Stimulated activated CD8-positive, alpha-beta memory T cell treated with anti-CD3 and anti-CD28 coated beads, Interleukin-7, amount 100 ng/mL, for 1 hour (primary cell): ENCODE measurements at regions not wholly inside any gene's neighbourhood (a gene's known extent, or its start where the extent isn't known, plus 50 kb on each side); places are given as distances from the start of the nearest gene placed in this dataset.

Source experiments
- DNase-seq, 2 donors: peaks; one replicate each; pipeline ENCODE4 v3.0.0-alpha.2; 2020; ENCODE audit warnings: low read depth in 2 of 2

GRCh38 chr6:132868057-132868456, 53.7 kb downstream of the RPS12 start:
- DNase-seq = no peak

DNA sequence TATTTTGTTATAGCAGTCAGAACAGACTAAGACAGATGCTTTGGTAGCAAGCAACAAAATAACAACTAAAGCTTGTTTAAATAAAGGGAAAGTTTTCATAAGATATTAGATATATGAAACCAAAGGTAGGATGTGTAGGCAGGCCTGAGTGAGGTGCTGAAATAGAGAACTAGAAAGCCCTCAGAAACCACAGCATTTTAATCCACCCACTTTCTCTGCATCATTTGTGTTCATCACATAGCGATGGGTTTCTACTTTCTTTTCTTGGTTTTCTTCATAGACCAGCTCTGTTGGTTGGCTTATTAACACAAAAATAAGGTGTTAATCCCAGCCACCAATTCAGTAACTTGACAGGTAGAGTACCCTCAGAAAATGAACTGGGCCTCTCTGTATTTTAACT, 58.6 kb downstream of the RPS12 start:
- DNase-seq = no peak

DNA sequence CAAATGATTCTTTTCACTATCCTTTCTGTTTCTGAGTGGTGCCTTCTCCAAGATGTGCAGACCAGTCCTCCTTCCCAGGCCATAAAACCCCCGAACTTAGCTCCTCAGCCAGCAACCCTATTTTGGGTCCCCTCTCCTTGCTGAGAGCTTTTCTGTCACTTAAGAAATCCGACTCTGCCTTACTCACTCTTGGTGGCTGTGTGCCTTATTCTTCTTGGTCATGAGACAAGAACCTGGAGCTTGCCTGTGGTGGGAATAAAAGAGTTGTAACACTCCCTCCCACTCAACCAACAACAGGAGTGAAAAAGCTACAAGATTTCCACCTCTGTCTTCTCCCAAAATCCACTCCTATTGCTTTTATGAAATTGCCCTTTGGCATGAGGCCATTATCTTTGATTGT, 62.6 kb downstream of the RPS12 start:
- no peak for DNase-seq

GRCh38 chr6:132887204-132887603, 72.8 kb downstream of the RPS12 start:
- no peak for DNase-seq

DNA sequence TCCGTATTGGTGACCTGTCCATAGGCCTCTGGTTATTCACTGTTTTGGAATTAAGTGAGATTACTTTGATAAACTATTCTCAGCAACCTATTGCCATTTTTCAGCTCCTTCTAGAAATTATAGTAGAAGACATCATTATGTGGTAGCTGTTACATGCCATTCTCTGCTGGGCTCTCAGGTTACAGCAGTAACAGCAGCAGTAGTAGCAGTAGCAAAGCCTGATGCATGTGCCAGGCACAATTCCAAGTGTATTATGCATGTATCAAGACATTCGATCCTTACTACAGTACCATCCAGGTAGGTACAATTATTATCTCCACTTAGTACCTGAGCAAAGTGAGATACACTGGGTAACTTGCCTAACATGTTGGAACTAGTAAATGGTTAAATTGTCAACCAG, 74.3 kb downstream of the RPS12 start:
- no peak for DNase-seq

- DNase-seq = no peak
These were observed 78.8 kb downstream of the RPS12 start for GRCh38 chr6:132892929-132893771.

DNA sequence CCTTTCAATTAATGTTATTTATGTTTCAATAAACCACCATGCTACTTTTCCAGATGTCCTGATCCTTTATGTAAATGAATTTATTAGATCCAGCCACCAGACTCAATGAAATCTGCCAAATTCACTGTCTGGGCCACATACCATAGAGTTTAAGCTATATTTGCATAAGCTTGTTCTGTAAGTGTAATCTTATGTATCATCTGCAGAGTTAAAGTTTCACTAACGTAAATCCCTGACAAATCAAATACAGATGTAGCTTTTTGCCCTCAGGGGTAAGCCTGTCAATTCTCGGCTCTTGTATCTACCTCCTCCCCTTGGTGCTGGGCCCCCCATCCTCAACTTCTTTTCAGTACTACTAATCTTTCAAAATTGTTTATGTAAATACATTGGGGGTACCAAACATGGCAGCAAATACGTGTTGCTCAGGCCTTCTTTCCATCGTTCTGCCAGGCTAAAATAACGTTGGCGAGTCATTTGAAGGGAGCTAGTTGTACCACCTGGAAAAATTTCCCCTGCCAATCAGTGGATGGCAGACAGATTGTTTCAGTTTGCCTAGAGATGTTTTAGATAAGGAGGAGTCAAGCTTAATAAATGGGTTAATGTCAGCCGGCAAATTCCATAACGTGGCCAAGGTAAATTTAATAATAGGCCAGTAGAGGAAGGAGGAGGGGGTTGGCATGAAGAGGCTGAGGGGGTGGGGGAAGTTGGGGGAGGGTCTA, 79.6 kb downstream of the RPS12 start:
- DNase-seq = no peak

- DNase-seq = no peak
These were observed 84.0 kb downstream of the RPS12 start for GRCh38 chr6:132898376-132898775.

- DNase-seq = no peak
These were observed 86.5 kb downstream of the RPS12 start for GRCh38 chr6:132900849-132901248.

DNA sequence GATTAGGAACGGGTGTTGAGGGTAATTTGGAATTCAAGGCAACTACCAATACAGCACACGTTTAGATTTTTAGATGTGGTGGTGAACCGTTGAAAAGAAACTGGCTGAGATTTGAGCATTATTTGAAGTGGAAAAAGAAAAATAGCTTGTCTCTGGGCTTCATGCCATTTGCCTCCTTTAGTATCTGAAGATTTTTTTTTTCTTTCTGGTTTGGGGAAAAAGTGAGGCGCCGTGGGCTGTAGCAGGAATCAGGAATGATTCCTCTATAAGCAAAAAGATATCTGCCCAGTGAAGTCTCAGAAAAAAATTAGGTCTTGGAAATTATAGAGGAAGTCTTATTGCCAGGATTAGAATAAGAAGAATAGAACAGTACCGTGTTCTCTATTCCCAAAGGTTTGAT, 88.5 kb downstream of the RPS12 start:
- no peak for DNase-seq

- no peak for DNase-seq
These were observed 92.9 kb downstream of the RPS12 start for GRCh38 chr6:132907231-132907630.

GRCh38 chr6:132907914-132908313, 93.5 kb downstream of the RPS12 start:
- DNase-seq = no peak

DNA sequence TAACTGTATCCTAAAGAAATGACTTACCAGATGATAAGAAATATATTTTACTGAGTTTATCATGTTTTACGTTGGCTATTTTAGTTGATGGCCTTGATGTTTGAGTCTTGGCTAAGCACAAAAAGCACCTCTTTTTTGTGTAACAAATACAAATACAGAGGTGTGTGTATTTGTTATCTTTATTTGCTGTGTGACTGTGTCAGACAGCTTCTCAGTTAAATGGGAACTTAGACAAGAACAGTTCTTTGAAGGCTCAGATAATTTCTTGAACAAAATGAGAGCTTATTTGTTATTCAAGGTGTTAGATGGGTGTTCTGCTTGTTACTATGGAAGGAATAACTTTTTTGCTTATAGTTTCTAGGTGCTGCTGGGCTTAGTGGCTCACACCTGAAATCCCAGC, 95.4 kb downstream of the RPS12 start:
- DNase-seq = no peak

- no peak for DNase-seq
These were observed 96.4 kb downstream of the RPS12 start for GRCh38 chr6:132910759-132911158.

GRCh38 chr6:132919045-132919860, 104.9 kb downstream of the RPS12 start:
- DNase-seq = no peak

DNA sequence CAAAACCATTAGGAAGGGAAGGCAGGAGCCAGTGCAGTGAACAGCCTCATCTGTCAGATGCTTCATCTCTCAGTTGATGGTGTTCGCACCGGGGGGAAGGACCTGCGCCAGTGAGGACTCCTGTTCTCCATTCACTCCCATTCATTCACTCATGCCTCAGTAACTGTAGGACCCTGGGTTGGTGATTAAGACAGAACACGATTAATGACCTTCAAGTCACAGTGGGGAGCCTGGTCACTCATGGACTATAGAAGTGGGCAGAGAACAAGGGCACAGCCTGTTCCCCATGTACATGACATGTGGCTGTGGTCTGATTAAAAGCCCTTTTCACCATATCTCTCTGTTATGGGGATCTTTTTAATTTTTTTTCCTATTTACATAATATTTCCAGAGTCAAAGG, 113.3 kb downstream of the RPS12 start:
- no peak for DNase-seq

DNA sequence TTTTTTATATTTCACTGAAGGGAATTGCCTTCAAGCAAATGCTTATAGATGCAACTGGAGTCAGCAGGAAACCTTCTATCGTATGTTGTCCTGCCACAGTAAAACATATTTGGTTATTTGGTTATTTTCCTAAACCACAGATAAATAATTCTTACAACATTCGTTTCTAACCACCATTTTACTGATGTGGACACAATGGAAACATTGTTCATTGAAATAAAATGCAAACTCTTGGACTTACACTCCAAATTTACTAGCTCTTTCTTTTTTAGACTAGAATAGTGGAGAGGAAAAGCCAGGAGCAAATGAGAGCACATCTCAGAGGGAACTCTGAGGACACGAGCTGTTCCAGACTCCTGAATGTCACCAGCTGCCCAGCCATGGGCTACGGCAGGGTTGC, 114.8 kb downstream of the RPS12 start:
- no peak for DNase-seq

- no peak for DNase-seq
These were observed 116.9 kb downstream of the RPS12 start for GRCh38 chr6:132931313-132931712.

GRCh38 chr6:132931936-132932514, 117.7 kb downstream of the RPS12 start:
- no peak for DNase-seq

DNA sequence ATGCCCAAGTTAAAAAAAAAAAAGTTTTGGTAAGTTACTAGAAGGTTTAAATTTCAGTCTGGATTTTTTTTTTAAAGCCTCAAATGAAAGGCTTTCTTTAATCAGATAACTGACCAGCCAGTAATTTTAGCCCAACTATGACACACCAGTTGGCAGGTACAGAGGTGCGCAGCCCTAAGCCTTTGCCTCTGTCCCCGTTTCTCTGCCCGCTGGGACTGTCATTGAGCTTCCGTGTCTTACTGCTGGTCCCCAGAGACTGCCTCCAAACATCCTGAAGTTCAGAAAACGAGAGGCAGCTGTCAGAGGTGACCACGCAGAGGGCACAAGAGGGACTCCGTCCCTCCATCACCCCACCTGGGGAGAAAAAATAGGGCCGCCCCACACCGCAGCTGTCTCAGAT, 118.2 kb downstream of the RPS12 start:
- DNase-seq = no peak

- no peak for DNase-seq
These were observed 118.7 kb downstream of the RPS12 start for GRCh38 chr6:132933090-132933489.

GRCh38 chr6:132934496-132934895, 120.1 kb downstream of the RPS12 start:
- no peak for DNase-seq
